PC-9 (cell line): ENCODE measurements at regions not wholly inside any gene's neighbourhood (a gene's known extent, or its start where the extent isn't known, plus 50 kb on each side); places are given as distances from the start of the nearest gene placed in this dataset.

Source experiments
- BruUV-seq: library from RNA; stranded (reverse); fragments of 400-500 nt; replicated peaks from 2 replicates; lab custom pipeline; 2021; lab: Mats Ljungman, UMichigan
- CTCF ChIA-PET: fragments of 300-600 bp; sonication (Branson Sonifier 250); formaldehyde crosslinking; loops from one replicate; lab custom pipeline; 2022; ENCODE audit warnings: antibody characterized with exemption; lab: Charles Lee
- POLR2A ChIA-PET: fragments of 300-600 bp; sonication (Branson Sonifier 250); formaldehyde crosslinking; loops from one replicate; lab custom pipeline; 2022; ENCODE audit warnings: antibody characterized with exemption; ENCODE audit not compliant: unreplicated experiment; lab: Charles Lee
- DNase-seq, 2 experiments: peaks; one replicate each; pipeline versions ENCODE4 v3.0.0 to v3.0.0-alpha.2; 2015 to 2022; ENCODE audit warnings: mixed read lengths in 1 of 2
- H2AFZ ChIP-seq: fragments of 200-600 bp; sonication (generic); 2 replicates; pipeline ENCODE4 v1.8.1; 2017; ENCODE audit warnings: antibody characterized with exemption
- H3F3A ChIP-seq: fragments of 200-600 bp; sonication (generic); 2 replicates; pipeline ENCODE4 v1.8.1; 2017; ENCODE audit warnings: antibody characterized with exemption, mild to moderate bottlenecking, low read depth; ENCODE audit not compliant: insufficient read depth
- H3K27ac ChIP-seq: fragments of 200-600 bp; sonication (generic); 2 replicates; pipeline ENCODE4 v1.6.1; 2016; ENCODE audit warnings: mixed run types
- H3K27me3 ChIP-seq: fragments of 200-600 bp; sonication (generic); 2 replicates; pipeline ENCODE4 v1.6.1; 2016; ENCODE audit warnings: low read depth, mixed run types; ENCODE audit not compliant: insufficient read depth
- H3K36me3 ChIP-seq: fragments of 200-600 bp; sonication (generic); 2 replicates; pipeline ENCODE4 v1.6.1; 2016; ENCODE audit warnings: low read depth, mixed run types
- H3K4me1 ChIP-seq: fragments of 200-600 bp; sonication (generic); replicated peaks from 2 replicates; pipeline ENCODE4 v1.6.1; 2016; ENCODE audit warnings: mixed run types; ENCODE audit not compliant: insufficient read depth
- H3K4me2 ChIP-seq: fragments of 200-600 bp; sonication (generic); 2 replicates; pipeline ENCODE4 v1.6.1; 2017; ENCODE audit warnings: mixed run types
- H3K4me3 ChIP-seq: fragments of 200-600 bp; sonication (generic); 2 replicates; pipeline ENCODE4 v1.6.1; 2016; ENCODE audit warnings: mixed run types
- H3K79me2 ChIP-seq: fragments of 200-600 bp; sonication (generic); 2 replicates; pipeline ENCODE4 v1.6.1; 2017; ENCODE audit warnings: low read depth, mixed run types
- H3K9me2 ChIP-seq: fragments of 200-600 bp; sonication (generic); 2 replicates; pipeline ENCODE4 v1.8.1; 2017; ENCODE audit warnings: mild to moderate bottlenecking; ENCODE audit not compliant: insufficient read depth
- H3K9me3 ChIP-seq: fragments of 200-600 bp; sonication (generic); 2 replicates; pipeline ENCODE4 v1.8.1; 2016; ENCODE audit warnings: low read depth; ENCODE audit not compliant: insufficient read depth
- H4K20me1 ChIP-seq: fragments of 200-600 bp; sonication (generic); 2 replicates; pipeline ENCODE4 v1.8.1; 2017; ENCODE audit not compliant: insufficient read depth
- CTCF ChIP-seq: fragments of 200-600 bp; sonication (generic); conservative IDR thresholded peaks from 2 replicates; pipeline ENCODE4 v1.6.1; 2017; ENCODE audit warnings: mixed run types, antibody characterized with exemption, mild to moderate bottlenecking, moderate library complexity
- EZH2 ChIP-seq: fragments of 200-600 bp; sonication (generic); IDR thresholded peaks from 2 replicates; pipeline ENCODE4 v1.8.0; 2017; ENCODE audit warnings: antibody characterized with exemption, low read depth
- intact Hi-C: fragments of 100-400 bp; cut with micrococcal nuclease; formaldehyde crosslinking; loops from one replicate; pipeline ENCODE4 v1.10.0; 2022; ENCODE audit not compliant: unreplicated experiment

DNA sequence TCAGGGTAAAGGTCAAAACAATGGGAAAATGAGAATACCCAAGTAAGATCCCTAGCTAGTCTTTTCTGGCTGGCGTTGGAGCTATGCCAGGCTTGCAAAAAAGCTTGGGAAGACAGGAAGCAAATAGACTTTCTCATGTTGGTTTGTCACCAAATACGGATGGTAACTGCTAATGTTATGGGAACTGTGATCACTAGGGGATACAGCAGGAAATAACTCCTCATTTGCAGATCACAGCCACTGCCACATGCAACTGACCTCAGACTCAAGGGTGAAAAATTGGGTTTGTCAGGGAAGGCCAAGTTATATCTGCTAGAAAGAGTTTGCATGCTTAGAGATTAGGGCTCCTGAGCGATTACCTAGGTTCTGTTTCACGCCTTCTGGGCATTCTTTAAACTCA is 162.9 kb downstream of the NHLRC3 start:
- Histone ChIP-seq H3K36me3 (no peaks in the 10 kb centered on the region), H3K4me1 (no peaks in the 10 kb centered on the region), H3K9me2 (no peaks in the 10 kb centered on the region), H2AFZ (no peak overlapping the region), H3K9me3 (no peaks in the 10 kb centered on the region), H3F3A (no peaks in the 10 kb centered on the region), H3K27me3 (no peaks in the 10 kb centered on the region), H3K79me2 (no peaks in the 10 kb centered on the region), H3K4me3 (no peak overlapping the region), H3K4me2 (no peak overlapping the region), H4K20me1 (no peaks in the 10 kb centered on the region), H3K27ac (no peak overlapping the region)
- BruUV-seq: no TSS peak
- intact Hi-C loops: no loop called here
- DNase-seq: no peak
- POLR2A ChIA-PET: no interaction called here
- no peak for TF ChIP-seq CTCF
- no peak for TF ChIP-seq EZH2
- CTCF ChIA-PET: no interaction called here

DNA sequence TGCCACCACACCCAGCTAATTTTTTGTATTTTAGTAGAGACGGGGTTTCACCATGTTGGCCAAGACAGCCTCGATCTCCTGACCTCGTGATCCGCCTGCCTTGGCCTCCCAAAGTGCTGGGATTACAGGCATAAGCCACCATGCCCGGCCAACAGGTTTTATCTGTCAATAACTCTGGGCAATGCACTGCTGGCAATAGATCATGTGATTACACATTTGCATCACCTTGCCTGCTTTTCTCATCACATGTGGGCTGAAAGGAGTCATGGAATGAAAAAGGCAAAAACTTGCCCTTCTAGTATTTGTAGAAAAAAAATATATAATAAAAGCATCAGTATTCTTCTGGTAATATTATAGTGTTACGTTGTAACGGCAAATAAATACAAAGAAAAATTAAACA is 164.5 kb downstream of the NHLRC3 start:
- POLR2A ChIA-PET: no interaction called here
- no peak for DNase-seq
- Histone ChIP-seq H3K27me3 (no peaks in the 10 kb centered on the region), H4K20me1 (no peaks in the 10 kb centered on the region), H3K79me2 (no peaks in the 10 kb centered on the region), H3K27ac (no peak overlapping the region), H3K4me3 (no peak overlapping the region), H3K9me2 (no peaks in the 10 kb centered on the region), H3K36me3 (no peaks in the 10 kb centered on the region), H3K4me1 (no peaks in the 10 kb centered on the region), H3F3A (no peaks in the 10 kb centered on the region), H3K4me2 (no peak overlapping the region), H3K9me3 (no peaks in the 10 kb centered on the region), H2AFZ (no peak overlapping the region)
- no TSS peak for BruUV-seq
- CTCF ChIA-PET: no interaction called here
- no peak for TF ChIP-seq EZH2
- TF ChIP-seq CTCF: no peak
- intact Hi-C loops: no loop called here

- Histone ChIP-seq H3K4me3 (no peak overlapping the region), H3K9me3 (no peaks in the 10 kb centered on the region), H4K20me1 (no peaks in the 10 kb centered on the region), H3K36me3 (no peaks in the 10 kb centered on the region), H3K27ac (no peak overlapping the region), H3K9me2 (no peaks in the 10 kb centered on the region), H3K4me2 (no peak overlapping the region), H3K79me2 (no peaks in the 10 kb centered on the region), H3K27me3 (no peaks in the 10 kb centered on the region), H3F3A (no peaks in the 10 kb centered on the region), H2AFZ (no peak overlapping the region), H3K4me1 (no peaks in the 10 kb centered on the region)
- TF ChIP-seq CTCF: no peak
- TF ChIP-seq EZH2: no peak
- intact Hi-C loops: no loop called here
- no TSS peak for BruUV-seq
- no peak for DNase-seq
- POLR2A ChIA-PET: no interaction called here
- CTCF ChIA-PET: no interaction called here
Observed at GRCh38 chr13:39208636-39209035, 170.4 kb downstream of the NHLRC3 start.
